Smooth muscle cell (in vitro differentiated cells): ENCODE measurements at regions not wholly inside any gene's neighbourhood (a gene's known extent, or its start where the extent isn't known, plus 50 kb on each side); places are given as distances from the start of the nearest gene placed in this dataset. TPM values are rescaled to one million over a fixed set of nuclear protein-coding genes. Genes with fewer than 3 reads are reported as not detected.

Source experiments
- DNase-seq: peaks from one replicate; lab custom pipeline; 2025; ENCODE audit not compliant: unreplicated experiment; lab: John Stamatoyannopoulos, UW
- H2AFZ ChIP-seq: fragments of 200-600 bp; sonication (generic); 2 replicates; pipeline ENCODE4 v1.6.0; 2016; ENCODE audit warnings: antibody characterized with exemption, low read depth, mild to moderate bottlenecking
- H3F3A ChIP-seq: fragments of 200-600 bp; sonication (generic); 2 replicates; pipeline ENCODE4 v1.6.0; 2017; ENCODE audit warnings: antibody characterized with exemption, low read depth
- H3K27ac ChIP-seq: fragments of 200-600 bp; sonication (generic); 2 replicates; pipeline ENCODE4 v1.5.1; 2016; ENCODE audit warnings: low read depth, mild to moderate bottlenecking
- H3K27me3 ChIP-seq: fragments of 200-600 bp; sonication (generic); 2 replicates; pipeline ENCODE4 v1.6.1; 2016; ENCODE audit warnings: low read depth, mild to moderate bottlenecking
- H3K36me3 ChIP-seq: fragments of 200-600 bp; sonication (generic); 2 replicates; pipeline ENCODE4 v1.5.1; 2016; ENCODE audit warnings: low read depth
- H3K4me1 ChIP-seq: fragments of 200-600 bp; sonication (generic); 2 replicates; pipeline ENCODE4 v1.5.1; 2016; ENCODE audit warnings: low read depth
- H3K4me2 ChIP-seq: fragments of 200-600 bp; sonication (generic); 2 replicates; pipeline ENCODE4 v1.6.0; 2016; ENCODE audit warnings: mild to moderate bottlenecking
- H3K4me3 ChIP-seq: fragments of 200-600 bp; sonication (generic); 2 replicates; pipeline ENCODE4 v1.5.1; 2016; ENCODE audit warnings: mild to moderate bottlenecking
- H3K79me2 ChIP-seq: fragments of 200-600 bp; sonication (generic); 2 replicates; pipeline ENCODE4 v1.6.0; 2016; ENCODE audit warnings: low read depth, mild to moderate bottlenecking
- H3K9ac ChIP-seq: fragments of 200-600 bp; sonication (generic); 2 replicates; pipeline ENCODE4 v1.6.0; 2016; ENCODE audit warnings: low read depth
- H3K9me3 ChIP-seq: fragments of 200-600 bp; sonication (generic); replicated peaks from 2 replicates; pipeline ENCODE4 v1.5.1; 2016; ENCODE audit warnings: low read depth
- H4K20me1 ChIP-seq: fragments of 200-600 bp; sonication (generic); 2 replicates; pipeline ENCODE4 v1.6.0; 2016; ENCODE audit warnings: low read depth
- WGBS: methylation state at CpG from one replicate; pipeline ENCODE4 v1.1.7; 2016; ENCODE audit warnings: low lambda C conversion rate; 5-methylcytosine and 5-hydroxymethylcytosine counted together
- small RNA-seq: library from RNA; depleted of rRNA; stranded (forward); fragments of <200 nt; gene quantifications from one replicate; pipeline ENCODE3, GENCODE V24; 2014
- TF ChIP-seq, protein P1 (sequence below): fragments of 200-600 bp; sonication (generic); IDR thresholded peaks from 2 replicates; pipeline ENCODE4 v1.5.1; 2017; ENCODE audit warnings: borderline replicate concordance, mild to moderate bottlenecking, antibody characterized with exemption; ENCODE audit not compliant: insufficient read depth, poor library complexity, severe bottlenecking

DNA sequence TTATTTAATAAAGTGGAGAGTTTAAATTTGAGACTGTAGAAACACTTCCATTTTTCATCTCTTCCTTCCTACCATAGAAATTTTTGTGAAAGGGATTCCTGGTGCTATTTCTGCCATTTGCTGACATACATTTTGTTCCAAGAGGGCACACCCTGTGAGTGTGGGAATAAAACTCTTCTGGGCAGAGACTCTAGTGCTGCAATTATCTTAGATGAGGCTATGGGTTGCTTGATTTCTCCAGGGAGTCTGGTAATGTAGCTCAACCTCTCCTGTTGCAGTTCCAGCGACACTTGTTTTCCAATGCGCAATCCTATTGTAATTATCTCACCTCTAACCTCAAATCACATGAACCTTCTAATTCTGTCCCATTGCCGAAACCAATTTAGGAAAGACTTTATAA, 60.1 kb upstream of the ZSWIM2 start:
- Histone ChIP-seq H3K27ac (no peak overlapping the region), H3K9me3 (no peaks in the 10 kb centered on the region), H3K4me1 (no peaks in the 10 kb centered on the region), H2AFZ (no peak overlapping the region), H3K36me3 (no peaks in the 10 kb centered on the region), H3K27me3 (peaks cover 8% of the 10 kb centered on the region), H3F3A (no peaks in the 10 kb centered on the region), H4K20me1 (no peaks in the 10 kb centered on the region), H3K9ac (no peak overlapping the region), H3K79me2 (no peaks in the 10 kb centered on the region), H3K4me3 (no peak overlapping the region), H3K4me2 (no peak overlapping the region)
- 87% methylated on average over 3 of the region's 3 CpGs for WGBS
- TF ChIP-seq, protein P1, sequence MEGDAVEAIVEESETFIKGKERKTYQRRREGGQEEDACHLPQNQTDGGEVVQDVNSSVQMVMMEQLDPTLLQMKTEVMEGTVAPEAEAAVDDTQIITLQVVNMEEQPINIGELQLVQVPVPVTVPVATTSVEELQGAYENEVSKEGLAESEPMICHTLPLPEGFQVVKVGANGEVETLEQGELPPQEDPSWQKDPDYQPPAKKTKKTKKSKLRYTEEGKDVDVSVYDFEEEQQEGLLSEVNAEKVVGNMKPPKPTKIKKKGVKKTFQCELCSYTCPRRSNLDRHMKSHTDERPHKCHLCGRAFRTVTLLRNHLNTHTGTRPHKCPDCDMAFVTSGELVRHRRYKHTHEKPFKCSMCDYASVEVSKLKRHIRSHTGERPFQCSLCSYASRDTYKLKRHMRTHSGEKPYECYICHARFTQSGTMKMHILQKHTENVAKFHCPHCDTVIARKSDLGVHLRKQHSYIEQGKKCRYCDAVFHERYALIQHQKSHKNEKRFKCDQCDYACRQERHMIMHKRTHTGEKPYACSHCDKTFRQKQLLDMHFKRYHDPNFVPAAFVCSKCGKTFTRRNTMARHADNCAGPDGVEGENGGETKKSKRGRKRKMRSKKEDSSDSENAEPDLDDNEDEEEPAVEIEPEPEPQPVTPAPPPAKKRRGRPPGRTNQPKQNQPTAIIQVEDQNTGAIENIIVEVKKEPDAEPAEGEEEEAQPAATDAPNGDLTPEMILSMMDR: no peak
- no peak for DNase-seq

DNA sequence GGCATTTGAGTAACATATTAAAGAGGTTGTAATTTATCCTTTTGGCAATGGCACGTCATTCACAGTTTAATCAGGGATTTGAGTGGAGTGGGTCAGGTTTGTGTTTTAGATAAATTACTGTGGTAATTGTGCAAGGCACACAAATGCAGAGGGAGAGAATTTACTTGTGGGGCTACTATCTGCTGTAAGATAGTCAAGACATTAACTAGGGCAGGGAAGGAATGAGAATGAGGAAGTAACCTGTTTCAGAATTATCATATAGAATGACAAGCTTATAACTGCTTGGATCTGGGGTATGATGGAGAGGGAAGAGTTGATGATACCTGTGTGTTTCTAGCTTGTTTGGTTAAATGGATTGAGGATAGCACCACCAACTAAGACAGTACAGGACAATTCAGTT, 58.9 kb upstream of the ZSWIM2 start:
- H4K20me1 ChIP-seq: no peaks in the 10 kb centered on the region
- no peaks in the 10 kb centered on the region for H3F3A ChIP-seq
- H3K9me3 ChIP-seq: no peaks in the 10 kb centered on the region
- H3K4me3 ChIP-seq: no peak overlapping the region
- no peaks in the 10 kb centered on the region for H3K79me2 ChIP-seq
- TF ChIP-seq, protein P1: no peak
- DNase-seq: no peak
- H3K4me1 ChIP-seq: no peaks in the 10 kb centered on the region
- no peak overlapping the region for H3K4me2 ChIP-seq
- no peaks in the 10 kb centered on the region for H3K36me3 ChIP-seq
- H2AFZ ChIP-seq: no peak overlapping the region
- H3K27ac ChIP-seq: no peak overlapping the region
- no peak overlapping the region for H3K9ac ChIP-seq
- whole genome bisulfite sequencing: 68% methylated on average over 1 of the region's 1 CpG
- peaks cover 8% of the 10 kb centered on the region for H3K27me3 ChIP-seq

DNA sequence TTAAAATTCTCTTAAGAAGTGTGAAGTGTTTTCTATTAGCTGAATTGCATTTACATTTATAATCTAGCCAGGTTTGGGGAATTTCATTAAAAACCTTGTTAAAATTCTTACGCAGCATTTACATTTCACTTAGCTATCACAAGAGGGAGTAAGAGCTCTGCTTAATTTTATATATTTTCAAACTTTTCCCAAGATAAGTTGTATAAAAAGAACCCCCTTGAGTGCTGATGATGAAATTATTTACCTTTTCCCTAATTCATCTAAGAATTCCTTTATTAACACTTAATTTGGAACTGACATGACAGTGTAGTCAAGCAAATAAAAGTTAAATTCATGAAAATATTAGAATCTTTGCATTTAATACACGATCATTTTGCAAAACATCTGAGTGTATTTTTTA, 54.2 kb upstream of the ZSWIM2 start:
- Histone ChIP-seq H3K4me2 (no peak overlapping the region), H3K4me1 (no peaks in the 10 kb centered on the region), H3K27me3 (peaks cover 8% of the 10 kb centered on the region), H4K20me1 (no peaks in the 10 kb centered on the region), H3K36me3 (no peaks in the 10 kb centered on the region), H3K4me3 (no peak overlapping the region), H3K79me2 (no peaks in the 10 kb centered on the region), H2AFZ (no peak overlapping the region), H3K9me3 (no peaks in the 10 kb centered on the region), H3K27ac (no peak overlapping the region), H3F3A (no peaks in the 10 kb centered on the region), H3K9ac (no peak overlapping the region)
- WGBS: 81% methylated on average over 2 of the region's 2 CpGs
- TF ChIP-seq, protein P1: peak; percentile 61
- no peak for DNase-seq

Small RNAs in the stretch of these regions (small RNA-seq; reads per million reads assigned to genes)
- gene RN7SKP42: not detected
- not detected for gene RNU6-989P
